A549 (cell line): ENCODE measurements at regions not wholly inside any gene's neighbourhood (a gene's known extent, or its start where the extent isn't known, plus 50 kb on each side); places are given as distances from the start of the nearest gene placed in this dataset.

Source experiments
- ATAC-seq, 2 experiments: fragments of 200-7000 bp in 1 of 2; fragments of >200 bp in 1 of 2; cut with Nextera tagmentation in 1 of 2; cut with Tn5 transposase in 1 of 2; 3 replicates each; pipeline versions ENCODE4 v1.8.0 to v1.9.1; 2018 to 2020; ENCODE audit warnings: mild to moderate bottlenecking in 1 of 2, moderate library complexity in 1 of 2
- CTCF ChIA-PET: fragments of 300-600 bp; sonication (Branson Sonifier 250); formaldehyde crosslinking; extraction: SDS; loops from one replicate; lab custom pipeline; 2021; ENCODE audit warnings: antibody characterized with exemption, inconsistent platforms; lab: Yijun Ruan, JAX
- POLR2A ChIA-PET: fragments of 350-600 bp; formaldehyde crosslinking; extraction: SDS; loops from one replicate; lab custom pipeline; 2021; ENCODE audit warnings: antibody characterized with exemption, inconsistent platforms; lab: Yijun Ruan, JAX
- DNase-seq, 2 experiments: peaks; one replicate each; pipeline versions ENCODE4 v3.0.0 to v3.0.0-alpha.2; 2011 to 2016; ENCODE audit warnings: low read depth in 1 of 2, low spot score in 1 of 2
- FAIRE-seq: peaks from 2 replicates; lab custom pipeline; 2011; peaks lifted over from hg19 to GRCh38; lab: Jason Lieb, UNC
- H3K27ac ChIP-seq, 2 experiments: fragments of >200 bp; sonication (Bioruptor Twin); formaldehyde crosslinking; 3 replicates each; pipeline ENCODE4 v1.5.1; 2016 to 2017
- H3K4me1 ChIP-seq: fragments of >200 bp; sonication (Bioruptor Twin); formaldehyde crosslinking; 3 replicates; pipeline ENCODE4 v1.6.1; 2016
- H3K4me2 ChIP-seq: fragments of >200 bp; sonication (Bioruptor Twin); formaldehyde crosslinking; 3 replicates; pipeline ENCODE4 v1.6.1; 2016
- H3K4me3 ChIP-seq: fragments of >200 bp; sonication (Bioruptor Twin); formaldehyde crosslinking; 3 replicates; pipeline ENCODE4 v1.5.1; 2016
- H3K9me3 ChIP-seq: fragments of >200 bp; sonication (Bioruptor Twin); formaldehyde crosslinking; 3 replicates; pipeline ENCODE4 v1.6.1; 2016
- BHLHE40 ChIP-seq: IDR thresholded peaks from 2 replicates; pipeline ENCODE4 v1.6.1; 2012; ENCODE audit warnings: low read depth, low read length, inconsistent platforms
- CBX8 ChIP-seq: fragments of 200-600 bp; sonication (generic); IDR thresholded peaks from 2 replicates; pipeline ENCODE4 v1.6.1; 2016
- CHD2 ChIP-seq: fragments of 150-350 bp; IDR thresholded peaks from 2 replicates; pipeline ENCODE4 v1.6.1; 2014; ENCODE audit warnings: low read length; ENCODE audit not compliant: partially characterized antibody
- CHD4 ChIP-seq: fragments of 200-600 bp; sonication (generic); IDR thresholded peaks from 2 replicates; pipeline ENCODE4 v1.6.1; 2016; ENCODE audit warnings: antibody characterized with exemption, mild to moderate bottlenecking, borderline replicate concordance
- E2F6 ChIP-seq: IDR thresholded peaks from 2 replicates; pipeline ENCODE4 v1.6.1; 2012; ENCODE audit warnings: low read depth, borderline replicate concordance
- EHMT2 ChIP-seq: fragments of 200-600 bp; sonication (generic); IDR thresholded peaks from 2 replicates; pipeline ENCODE4 v1.6.1; 2016; ENCODE audit warnings: antibody characterized with exemption, low read depth, mild to moderate bottlenecking, moderate library complexity
- EP300 ChIP-seq, 2 experiments: fragments of >200 bp; sonication (Bioruptor Twin); formaldehyde crosslinking; IDR thresholded peaks; 2 replicates in 1 of 2; 3 replicates in 1 of 2; pipeline ENCODE4 v1.6.1; 2016 to 2017
- FOSL2 ChIP-seq, 2 experiments: fragments of 450-650 bp in 1 of 2; fragments of >200 bp in 1 of 2; sonication (Bioruptor Twin) in 1 of 2; formaldehyde crosslinking; IDR thresholded peaks; 2 replicates each; pipeline versions ENCODE4 v1.5.0 to v1.6.1; 2016 to 2020; ENCODE audit warnings: mild to moderate bottlenecking in 1 of 2, moderate library complexity in 1 of 2
- FOXS1 ChIP-seq: fragments of 250-450 bp; sonication (Bioruptor Pico); IDR thresholded peaks from 2 replicates; pipeline ENCODE4 v1.5.0; 2020; ENCODE audit warnings: mild to moderate bottlenecking, moderate library complexity
- HEYL ChIP-seq: fragments of 250-450 bp; sonication (Bioruptor Pico); IDR thresholded peaks from 2 replicates; pipeline ENCODE4 v1.8.0; 2021; ENCODE audit warnings: mild to moderate bottlenecking, moderate library complexity
- HOXB5 ChIP-seq: fragments of 250-450 bp; sonication (Bioruptor Pico); IDR thresholded peaks from 2 replicates; pipeline ENCODE4 v1.5.0; 2020; ENCODE audit warnings: mild to moderate bottlenecking, moderate library complexity
- JUNB ChIP-seq: fragments of >200 bp; sonication (Bioruptor Twin); formaldehyde crosslinking; IDR thresholded peaks from 2 replicates; pipeline ENCODE4 v1.6.1; 2016
- MAFK ChIP-seq: fragments of 450-650 bp; IDR thresholded peaks from 2 replicates; pipeline ENCODE4 v1.6.1; 2014; ENCODE audit not compliant: partially characterized antibody
- MAZ ChIP-seq: fragments of 150-350 bp; IDR thresholded peaks from 2 replicates; pipeline ENCODE4 v1.6.1; 2014; ENCODE audit warnings: antibody characterized with exemption, low read depth, low read length, borderline replicate concordance
- MYC ChIP-seq: IDR thresholded peaks from 2 replicates; pipeline ENCODE4 v1.6.1; 2012; ENCODE audit warnings: mild to moderate bottlenecking, inconsistent platforms, low read length, improper control_type of control experiment, borderline replicate concordance
- NFE2L2 ChIP-seq: fragments of 150-350 bp; conservative IDR thresholded peaks from 2 replicates; pipeline ENCODE4 v1.6.1; 2014; ENCODE audit warnings: low read length
- NPAS2 ChIP-seq: fragments of 250-450 bp; sonication (Bioruptor Pico); IDR thresholded peaks from 2 replicates; pipeline ENCODE4 v1.8.0; 2022; ENCODE audit warnings: mild to moderate bottlenecking, moderate library complexity, borderline replicate concordance
- PHF8 ChIP-seq: fragments of 200-600 bp; sonication (generic); IDR thresholded peaks from 2 replicates; pipeline ENCODE4 v1.6.1; 2016; ENCODE audit warnings: low read depth, mild to moderate bottlenecking, antibody characterized with exemption, moderate library complexity, borderline replicate concordance
- RAD21 ChIP-seq, 2 experiments: fragments of >200 bp in 1 of 2; sonication (Bioruptor Twin) in 1 of 2; formaldehyde crosslinking in 1 of 2; IDR thresholded peaks in 1 of 2; conservative IDR thresholded peaks in 1 of 2; 2 replicates in 1 of 2; 3 replicates in 1 of 2; pipeline ENCODE4 v1.6.1; 2012 to 2018; ENCODE audit warnings: inconsistent platforms in 1 of 2
- RCOR1 ChIP-seq: fragments of 150-350 bp; IDR thresholded peaks from 2 replicates; pipeline ENCODE4 v1.6.1; 2014; ENCODE audit warnings: antibody characterized with exemption, low read length, low read depth
- RNF2 ChIP-seq: fragments of 200-600 bp; sonication (generic); IDR thresholded peaks from 2 replicates; pipeline ENCODE4 v1.6.1; 2016; ENCODE audit warnings: low read depth, mild to moderate bottlenecking, antibody characterized with exemption, moderate library complexity, borderline replicate concordance
- SREBF2 ChIP-seq: fragments of 450-650 bp; IDR thresholded peaks from 2 replicates; pipeline ENCODE4 v1.6.1; 2014; ENCODE audit warnings: mild to moderate bottlenecking, moderate library complexity
- TFCP2L1 ChIP-seq: fragments of 250-450 bp; sonication (Bioruptor Pico); IDR thresholded peaks from 2 replicates; pipeline ENCODE4 v1.5.0; 2021; ENCODE audit warnings: mild to moderate bottlenecking
- ZNF302 ChIP-seq: fragments of 250-450 bp; sonication (Bioruptor Pico); IDR thresholded peaks from 2 replicates; pipeline ENCODE4 v1.9.0; 2021; ENCODE audit warnings: inconsistent platforms, mild to moderate bottlenecking, moderate library complexity
- ZSCAN20 ChIP-seq: fragments of 250-450 bp; sonication (Bioruptor Pico); IDR thresholded peaks from 2 replicates; pipeline ENCODE4 v1.8.0; 2022; ENCODE audit warnings: mild to moderate bottlenecking, moderate library complexity
- WGBS: methylation state at CpG from one replicate; pipeline ENCODE4 v1.1.6; 2017; ENCODE audit errors: missing lambda C conversion rate; 5-methylcytosine and 5-hydroxymethylcytosine counted together
- TF ChIP-seq, protein P1 (sequence below): fragments of 250-450 bp; sonication (Bioruptor Pico); IDR thresholded peaks from 2 replicates; pipeline ENCODE4 v1.5.0; 2021; ENCODE audit warnings: mild to moderate bottlenecking, moderate library complexity, borderline replicate concordance
- TF ChIP-seq, protein P2 (sequence below): fragments of >200 bp; sonication (Bioruptor Twin); formaldehyde crosslinking; IDR thresholded peaks from 2 replicates; pipeline ENCODE4 v1.6.1; 2016
- TF ChIP-seq, protein P3 (sequence below): fragments of >200 bp; sonication (Bioruptor Twin); formaldehyde crosslinking; IDR thresholded peaks from 3 replicates; pipeline ENCODE4 v1.6.1; 2016

DNA sequence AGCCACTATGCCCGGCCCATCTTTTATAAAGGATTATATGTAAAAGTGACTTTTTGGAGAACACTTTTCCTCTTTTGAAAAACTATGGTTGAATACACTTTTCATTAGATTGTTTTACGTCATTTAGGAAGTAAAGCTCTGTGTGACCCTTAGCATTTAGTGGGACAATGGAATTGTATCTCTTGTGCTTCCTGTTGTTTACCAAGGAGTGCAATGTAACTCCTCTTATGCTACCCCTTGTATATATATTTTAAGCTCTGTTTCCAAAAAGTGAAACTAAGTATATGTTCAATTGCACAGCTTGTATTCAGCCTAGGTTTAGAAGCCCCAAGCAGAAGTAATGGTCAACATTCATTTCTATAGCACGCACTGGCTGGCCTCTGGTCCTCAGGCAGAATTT, 183.1 kb upstream of the CITED2 start (continued):
- TF ChIP-seq E2F6: no peak
- TF ChIP-seq PHF8: no peak
- TF ChIP-seq CHD4: no peak
- TF ChIP-seq MAFK: no peak
- no peak for TF ChIP-seq CBX8
- no peak for TF ChIP-seq CHD2
- no peak for TF ChIP-seq HEYL

GRCh38 chr6:139556532-139556931, 182.1 kb upstream of the CITED2 start:
- no peak for ATAC-seq
- no peak for TF ChIP-seq MAZ
- TF ChIP-seq FOSL2 (IDR thresholded peaks at IDR 0.05): no peak
- no peak for TF ChIP-seq FOSL2 (CRISPR knock-in tag; IDR thresholded peaks at IDR 0.05)
- TF ChIP-seq MAFK: no peak
- TF ChIP-seq RAD21 (conservative IDR thresholded peaks at IDR 0.05 in 1 of 2, IDR thresholded peaks at IDR 0.05 in 1 of 2): no peak
- TF ChIP-seq EP300 (IDR thresholded peaks at IDR 0.05): no peak
- TF ChIP-seq HOXB5 (CRISPR knock-in tag): no peak
- TF ChIP-seq NFE2L2: no peak
- no peak for TF ChIP-seq NPAS2 (CRISPR knock-in tag)
- Histone ChIP-seq H3K9me3 (no peaks in the 10 kb centered on the region), H3K27ac (no peak overlapping the region), H3K4me1 (no peaks in the 10 kb centered on the region), H3K4me3 (no peak overlapping the region), H3K4me2 (no peak overlapping the region)
- FAIRE-seq: no peak
- DNase-seq: no peak
- POLR2A ChIA-PET: no interaction called here
- CTCF ChIA-PET: no interaction called here

- Histone ChIP-seq H3K4me2 (no peak overlapping the region), H3K4me3 (no peak overlapping the region), H3K9me3 (no peaks in the 10 kb centered on the region), H3K27ac (no peak overlapping the region), H3K4me1 (0 out of 3 replicates have a peak, but pooled peaks cover 2% of the 10 kb centered on the region)
- FAIRE-seq: no peak
- no peak for DNase-seq
- ChIA-PET POLR2A (no interaction called here), CTCF (no interaction called here)
- whole genome bisulfite sequencing: 75% methylated on average over 7 of the region's 7 CpGs
- TF ChIP-seq FOXS1 (no peak), TFCP2L1 (CRISPR knock-in tag) (no peak), RNF2 (no peak), RCOR1 (no peak)
- TF ChIP-seq, protein P1, sequence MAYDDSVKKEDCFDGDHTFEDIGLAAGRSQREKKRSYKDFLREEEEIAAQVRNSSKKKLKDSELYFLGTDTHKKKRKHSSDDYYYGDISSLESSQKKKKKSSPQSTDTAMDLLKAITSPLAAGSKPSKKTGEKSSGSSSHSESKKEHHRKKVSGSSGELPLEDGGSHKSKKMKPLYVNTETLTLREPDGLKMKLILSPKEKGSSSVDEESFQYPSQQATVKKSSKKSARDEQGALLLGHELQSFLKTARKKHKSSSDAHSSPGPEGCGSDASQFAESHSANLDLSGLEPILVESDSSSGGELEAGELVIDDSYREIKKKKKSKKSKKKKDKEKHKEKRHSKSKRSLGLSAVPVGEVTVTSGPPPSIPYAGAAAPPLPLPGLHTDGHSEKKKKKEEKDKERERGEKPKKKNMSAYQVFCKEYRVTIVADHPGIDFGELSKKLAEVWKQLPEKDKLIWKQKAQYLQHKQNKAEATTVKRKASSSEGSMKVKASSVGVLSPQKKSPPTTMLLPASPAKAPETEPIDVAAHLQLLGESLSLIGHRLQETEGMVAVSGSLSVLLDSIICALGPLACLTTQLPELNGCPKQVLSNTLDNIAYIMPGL (CRISPR knock-in tag): no peak
- ATAC-seq: no peak
Measured at GRCh38 chr6:139553916-139554315, 179.5 kb upstream of the CITED2 start.

DNA sequence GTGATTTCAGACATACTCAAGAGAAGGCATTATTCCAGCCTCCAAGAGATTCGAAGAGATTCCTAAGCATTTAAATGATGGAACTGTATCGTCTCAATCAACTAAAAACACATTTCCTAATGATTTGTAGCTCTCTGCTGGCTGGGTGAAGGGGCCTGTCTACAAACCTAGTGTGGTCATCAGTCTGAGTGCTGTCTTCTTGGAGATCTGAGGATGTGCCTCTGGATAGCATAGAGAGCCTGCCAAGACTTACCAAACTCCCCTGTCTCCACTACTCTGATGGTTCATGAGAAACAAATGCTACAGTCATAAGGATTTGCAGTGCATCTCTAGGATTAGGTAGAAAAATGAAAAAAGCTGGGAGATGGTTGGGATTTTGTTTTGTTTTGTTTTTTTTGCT, 176.9 kb upstream of the CITED2 start:
- Histone ChIP-seq H3K27ac (no peak overlapping the region), H3K4me3 (no peak overlapping the region), H3K4me1 (0 out of 3 replicates have a peak, but pooled peaks cover 2% of the 10 kb centered on the region), H3K9me3 (no peaks in the 10 kb centered on the region), H3K4me2 (no peak overlapping the region)
- no peak for DNase-seq
- ChIA-PET CTCF (no interaction called here), POLR2A (no interaction called here)
- FAIRE-seq: no peak
- 84% methylated on average over 2 of the region's 2 CpGs for WGBS
- no peak for ATAC-seq
- no peak for TF ChIP-seq EHMT2
- no peak for TF ChIP-seq SREBF2
- TF ChIP-seq, protein P1 (CRISPR knock-in tag): no peak
- no peak for TF ChIP-seq MAFK
- TF ChIP-seq ZSCAN20 (CRISPR knock-in tag): no peak
- TF ChIP-seq BHLHE40: no peak
- TF ChIP-seq, protein P2, sequence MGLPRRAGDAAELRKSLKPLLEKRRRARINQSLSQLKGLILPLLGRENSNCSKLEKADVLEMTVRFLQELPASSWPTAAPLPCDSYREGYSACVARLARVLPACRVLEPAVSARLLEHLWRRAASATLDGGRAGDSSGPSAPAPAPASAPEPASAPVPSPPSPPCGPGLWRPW: no peak
- no peak for TF ChIP-seq ZNF302
- TF ChIP-seq, protein P3, sequence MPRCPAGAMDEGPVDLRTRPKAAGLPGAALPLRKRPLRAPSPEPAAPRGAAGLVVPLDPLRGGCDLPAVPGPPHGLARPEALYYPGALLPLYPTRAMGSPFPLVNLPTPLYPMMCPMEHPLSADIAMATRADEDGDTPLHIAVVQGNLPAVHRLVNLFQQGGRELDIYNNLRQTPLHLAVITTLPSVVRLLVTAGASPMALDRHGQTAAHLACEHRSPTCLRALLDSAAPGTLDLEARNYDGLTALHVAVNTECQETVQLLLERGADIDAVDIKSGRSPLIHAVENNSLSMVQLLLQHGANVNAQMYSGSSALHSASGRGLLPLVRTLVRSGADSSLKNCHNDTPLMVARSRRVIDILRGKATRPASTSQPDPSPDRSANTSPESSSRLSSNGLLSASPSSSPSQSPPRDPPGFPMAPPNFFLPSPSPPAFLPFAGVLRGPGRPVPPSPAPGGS: no peak
- TF ChIP-seq RAD21 (conservative IDR thresholded peaks at IDR 0.05 in 1 of 2, IDR thresholded peaks at IDR 0.05 in 1 of 2): no peak
- TF ChIP-seq MYC: no peak
- TF ChIP-seq CHD4: no peak
- no peak for TF ChIP-seq JUNB
